Upper lobe of left lung (tissue), 6 donors: ENCODE measurements at regions not wholly inside any gene's neighbourhood (a gene's known extent, or its start where the extent isn't known, plus 50 kb on each side); places are given as distances from the start of the nearest gene placed in this dataset.

Source experiments
- ATAC-seq, 2 donors: fragments of 200-7000 bp; cut with Tn5 transposase; one replicate each; pipeline ENCODE4 v1.9.1; 2022; ENCODE audit warnings: mild to moderate bottlenecking in 2 of 2, moderate library complexity in 2 of 2; ENCODE audit not compliant: low FRiP score in 2 of 2
- DNase-seq, 2 donors: peaks; one replicate each; pipeline ENCODE4 v3.0.0-alpha.2; 2019 to 2020
- H3K27ac ChIP-seq, 4 donors: fragments of 200-600 bp; sonication (generic); one replicate each; pipeline ENCODE4 v1.5.1; 2016 to 2019
- H3K27me3 ChIP-seq, 4 donors: fragments of 200-600 bp; sonication (generic); one replicate each; pipeline ENCODE4 v1.5.1; 2017 to 2019
- H3K36me3 ChIP-seq, 4 donors: fragments of 200-600 bp; sonication (generic); one replicate each; pipeline ENCODE4 v1.5.1; 2016 to 2019
- H3K4me1 ChIP-seq, 4 donors: fragments of 200-600 bp; sonication (generic); one replicate each; pipeline ENCODE4 v1.5.1; 2018 to 2019
- H3K4me3 ChIP-seq, 4 donors: fragments of 200-600 bp; sonication (generic); one replicate each; pipeline ENCODE4 v1.5.1; 2017 to 2019; ENCODE audit warnings: mild to moderate bottlenecking in 2 of 4, moderate library complexity in 1 of 4
- H3K9me3 ChIP-seq, 4 donors: fragments of 200-600 bp; sonication (generic); one replicate each; pipeline ENCODE4 v1.5.1; 2018 to 2019
- CTCF ChIP-seq, 6 experiments: fragments of 450-650 bp in 4 of 6; fragments of 200-600 bp in 2 of 6; sonication (generic) in 2 of 6; IDR thresholded peaks; one replicate each; pipeline ENCODE4 v1.5.1; 2016 to 2019; ENCODE audit warnings: antibody characterized with exemption in 6 of 6
- EP300 ChIP-seq, 4 donors: sonication (generic); formaldehyde crosslinking; IDR thresholded peaks; one replicate each; pipeline ENCODE4 v1.5.1; 2017; ENCODE audit warnings: antibody characterized with exemption in 4 of 4, control low read depth in 2 of 4
- POLR2A ChIP-seq, 4 donors: fragments of 450-650 bp; IDR thresholded peaks; one replicate each; pipeline ENCODE4 v1.5.1; 2016 to 2017; ENCODE audit warnings: antibody characterized with exemption in 4 of 4, mild to moderate bottlenecking in 2 of 4
- POLR2AphosphoS5 ChIP-seq, 2 donors: sonication (generic); formaldehyde crosslinking; IDR thresholded peaks; one replicate each; pipeline ENCODE4 v1.5.1; 2017; ENCODE audit warnings: antibody characterized with exemption in 2 of 2
- WGBS, 2 donors: methylation state at CpG; one replicate each; pipeline ENCODE4 v1.1.5; 2017 to 2018; 5-methylcytosine and 5-hydroxymethylcytosine counted together
- donor health status: DM: no; HTN: no; CAD: no; lungs with moderate emphysema.
- donor health status: DM: no; HTN: yes; CAD: no; lungs with severe emphysema.

DNA sequence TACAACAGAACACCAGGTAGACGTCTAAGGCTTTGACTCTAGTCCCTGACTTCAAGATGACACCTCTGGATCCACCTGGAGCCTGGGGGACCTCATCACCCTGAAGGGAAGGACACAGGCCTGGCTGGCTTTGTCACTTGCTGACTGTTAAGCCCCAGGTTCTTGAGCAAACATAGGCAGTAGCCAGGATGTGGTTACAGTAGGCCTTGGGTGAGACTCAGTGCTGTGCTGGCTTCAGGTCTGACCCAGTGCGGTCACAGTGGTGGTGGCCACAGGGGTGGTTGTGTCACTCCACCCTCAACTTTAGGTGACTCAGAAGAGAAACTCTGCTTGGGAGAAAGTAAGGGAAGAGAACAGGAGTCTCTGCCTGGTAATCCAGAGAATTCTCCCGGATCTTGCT, 497.8 kb downstream of the UQCRFS1 start:
- no peaks in the 10 kb centered on the region for H3K36me3 ChIP-seq
- H3K9me3 ChIP-seq: no peaks in the 10 kb centered on the region
- DNase-seq (no peak), ATAC-seq (no peak)
- 89 to 91% methylated on average over 3 of the region's 3 CpGs for WGBS, 2 donors
- H3K4me1 ChIP-seq: no peaks in the 10 kb centered on the region
- no peaks in the 10 kb centered on the region for H3K27me3 ChIP-seq
- TF ChIP-seq POLR2AphosphoS5 (IDR thresholded peaks at IDR 0.05) (no peak), CTCF (IDR thresholded peaks at IDR 0.05) (no peak), POLR2A (IDR thresholded peaks at IDR 0.05) (no peak), EP300 (IDR thresholded peaks at IDR 0.05) (no peak)
- H3K4me3 ChIP-seq: no peak overlapping the region
- no peak overlapping the region for H3K27ac ChIP-seq

- TF ChIP-seq POLR2A (IDR thresholded peaks at IDR 0.05): no peak
- no peak for TF ChIP-seq CTCF (IDR thresholded peaks at IDR 0.05)
- TF ChIP-seq EP300 (IDR thresholded peaks at IDR 0.05): no peak
- Histone ChIP-seq H3K27ac (no peak overlapping the region), H3K27me3 (no peaks in the 10 kb centered on the region), H3K36me3 (no peaks in the 10 kb centered on the region), H3K4me3 (no peak overlapping the region), H3K9me3 (no peaks in the 10 kb centered on the region), H3K4me1 (no peaks in the 10 kb centered on the region)
- no peak for ATAC-seq
- no peak for DNase-seq
- 66 to 75% methylated on average over 3 of the region's 3 CpGs for WGBS, 2 donors
These were observed 501.5 kb downstream of the UQCRFS1 start for GRCh38 chr19:28711411-28711810.

DNA sequence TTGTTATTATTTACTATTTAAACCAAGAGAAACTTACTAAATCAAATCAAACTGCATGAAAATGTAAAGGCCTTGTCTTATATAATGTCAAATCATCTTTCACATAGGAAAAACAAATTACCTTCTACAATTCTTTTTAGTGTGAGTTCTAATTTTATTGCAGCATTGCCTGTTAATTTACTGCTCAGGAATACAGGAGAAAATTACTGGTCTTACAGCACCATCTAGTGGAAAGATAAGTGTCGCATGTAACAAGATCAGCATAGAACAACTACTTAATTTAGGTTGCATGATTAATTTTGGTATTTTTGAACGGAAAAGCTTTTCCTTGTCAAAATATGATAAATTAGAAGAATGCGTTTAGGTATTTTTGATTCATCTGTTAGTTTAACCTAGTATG, 502.7 kb downstream of the UQCRFS1 start:
- Histone ChIP-seq H3K9me3 (no peaks in the 10 kb centered on the region), H3K4me1 (no peaks in the 10 kb centered on the region), H3K4me3 (no peak overlapping the region), H3K36me3 (no peaks in the 10 kb centered on the region), H3K27me3 (no peaks in the 10 kb centered on the region), H3K27ac (no peak overlapping the region)
- ATAC-seq (peak in 1 of 2 donors; percentile 65), DNase-seq (no peak)
- TF ChIP-seq EP300 (IDR thresholded peaks at IDR 0.05) (no peak), CTCF (IDR thresholded peaks at IDR 0.05) (peak in 5 of 6 experiments; percentile 17 to 67 (median 43)), POLR2A (IDR thresholded peaks at IDR 0.05) (no peak), POLR2AphosphoS5 (IDR thresholded peaks at IDR 0.05) (no peak)
- WGBS, 2 donors: 2 to 4% methylated on average over 3 of the region's 3 CpGs

- ATAC-seq (no peak), DNase-seq (no peak)
- H3K36me3 ChIP-seq: no peaks in the 10 kb centered on the region
- no peak overlapping the region for H3K27ac ChIP-seq
- H3K4me1 ChIP-seq: no peaks in the 10 kb centered on the region
- no peak overlapping the region for H3K4me3 ChIP-seq
- H3K27me3 ChIP-seq: no peaks in the 10 kb centered on the region
- no peak for TF ChIP-seq CTCF (IDR thresholded peaks at IDR 0.05)
- no peak for TF ChIP-seq EP300 (IDR thresholded peaks at IDR 0.05)
- no peak for TF ChIP-seq POLR2AphosphoS5 (IDR thresholded peaks at IDR 0.05)
- TF ChIP-seq POLR2A (IDR thresholded peaks at IDR 0.05): no peak
- no peaks in the 10 kb centered on the region for H3K9me3 ChIP-seq
- WGBS, 2 donors: 89% methylated on average over 2 of the region's 2 CpGs
These were observed 506.3 kb downstream of the UQCRFS1 start for GRCh38 chr19:28706693-28707092.

GRCh38 chr19:28705008-28705407, 507.9 kb downstream of the UQCRFS1 start:
- Histone ChIP-seq H3K27me3 (no peaks in the 10 kb centered on the region), H3K4me1 (no peaks in the 10 kb centered on the region), H3K4me3 (no peak overlapping the region), H3K9me3 (no peaks in the 10 kb centered on the region), H3K36me3 (no peaks in the 10 kb centered on the region), H3K27ac (no peak overlapping the region)
- ATAC-seq (peak in 1 of 2 donors; percentile 72), DNase-seq (no peak)
- WGBS, 2 donors: 66 to 79% methylated on average over 3 of the region's 3 CpGs
- TF ChIP-seq POLR2AphosphoS5 (IDR thresholded peaks at IDR 0.05): no peak
- TF ChIP-seq EP300 (IDR thresholded peaks at IDR 0.05): no peak
- no peak for TF ChIP-seq CTCF (IDR thresholded peaks at IDR 0.05)
- no peak for TF ChIP-seq POLR2A (IDR thresholded peaks at IDR 0.05)
